22Rv1 (cell line): ENCODE measurements at regions not wholly inside any gene's neighbourhood (a gene's known extent, or its start where the extent isn't known, plus 50 kb on each side); places are given as distances from the start of the nearest gene placed in this dataset.

Source experiments
- ZFX ChIP-seq: fragments of 450-650 bp; IDR thresholded peaks from 2 replicates; pipeline ENCODE4 v1.6.1; 2017; ENCODE audit warnings: antibody characterized with exemption, borderline replicate concordance
- TF ChIP-seq, protein P1 (sequence below): fragments of 450-650 bp; IDR thresholded peaks from 2 replicates; pipeline ENCODE4 v1.5.1; 2017; ENCODE audit warnings: mild to moderate bottlenecking

DNA sequence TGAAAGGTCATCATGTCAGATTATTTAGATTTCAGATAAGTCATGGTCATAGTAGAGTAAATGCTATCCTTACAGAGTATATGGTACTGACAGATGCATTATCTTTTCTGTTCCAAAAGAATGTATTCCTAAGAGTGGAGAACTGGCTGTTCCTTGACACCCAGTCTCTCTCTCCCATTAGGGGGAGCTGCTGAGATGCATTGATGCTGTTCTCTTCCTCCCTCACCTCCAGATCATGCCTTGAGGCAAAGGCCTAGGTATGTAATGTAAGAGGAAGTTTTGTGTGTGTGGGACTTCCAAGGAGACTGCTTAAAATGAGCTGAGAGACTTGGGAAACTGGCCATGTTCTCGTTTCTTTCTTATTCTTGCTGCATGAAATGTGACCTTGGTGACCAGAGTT, 979.5 kb upstream of the CELF4 start:
- TF ChIP-seq, protein P1, sequence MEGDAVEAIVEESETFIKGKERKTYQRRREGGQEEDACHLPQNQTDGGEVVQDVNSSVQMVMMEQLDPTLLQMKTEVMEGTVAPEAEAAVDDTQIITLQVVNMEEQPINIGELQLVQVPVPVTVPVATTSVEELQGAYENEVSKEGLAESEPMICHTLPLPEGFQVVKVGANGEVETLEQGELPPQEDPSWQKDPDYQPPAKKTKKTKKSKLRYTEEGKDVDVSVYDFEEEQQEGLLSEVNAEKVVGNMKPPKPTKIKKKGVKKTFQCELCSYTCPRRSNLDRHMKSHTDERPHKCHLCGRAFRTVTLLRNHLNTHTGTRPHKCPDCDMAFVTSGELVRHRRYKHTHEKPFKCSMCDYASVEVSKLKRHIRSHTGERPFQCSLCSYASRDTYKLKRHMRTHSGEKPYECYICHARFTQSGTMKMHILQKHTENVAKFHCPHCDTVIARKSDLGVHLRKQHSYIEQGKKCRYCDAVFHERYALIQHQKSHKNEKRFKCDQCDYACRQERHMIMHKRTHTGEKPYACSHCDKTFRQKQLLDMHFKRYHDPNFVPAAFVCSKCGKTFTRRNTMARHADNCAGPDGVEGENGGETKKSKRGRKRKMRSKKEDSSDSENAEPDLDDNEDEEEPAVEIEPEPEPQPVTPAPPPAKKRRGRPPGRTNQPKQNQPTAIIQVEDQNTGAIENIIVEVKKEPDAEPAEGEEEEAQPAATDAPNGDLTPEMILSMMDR, result peak; percentile 58
- TF ChIP-seq ZFX, result no peak
